Glutamatergic neuron (in vitro differentiated cells): ENCODE measurements at regions not wholly inside any gene's neighbourhood (a gene's known extent, or its start where the extent isn't known, plus 50 kb on each side); places are given as distances from the start of the nearest gene placed in this dataset.

ENCODE experiments used
- DNase-seq: peaks from one replicate; pipeline ENCODE4 v3.0.0; 2022
- H3K27ac Mint-ChIP-seq: one replicate; pipeline ENCODE4 v1.8.0; 2020; ENCODE audit warnings: mild to moderate bottlenecking, mixed read lengths, inconsistent platforms; ENCODE audit not compliant: unreplicated experiment
- H3K27me3 Mint-ChIP-seq: one replicate; pipeline ENCODE4 v1.8.0; 2020; ENCODE audit warnings: mild to moderate bottlenecking, moderate library complexity, mixed read lengths, inconsistent platforms; ENCODE audit not compliant: unreplicated experiment
- H3K36me3 Mint-ChIP-seq: one replicate; pipeline ENCODE4 v1.8.0; 2020; ENCODE audit warnings: mild to moderate bottlenecking, mixed read lengths, inconsistent platforms; ENCODE audit not compliant: unreplicated experiment
- H3K4me1 Mint-ChIP-seq: one replicate; pipeline ENCODE4 v1.8.0; 2020; ENCODE audit warnings: mild to moderate bottlenecking, low read depth, mixed read lengths, inconsistent platforms; ENCODE audit not compliant: unreplicated experiment
- H3K4me3 Mint-ChIP-seq: one replicate; pipeline ENCODE4 v1.8.0; 2020; ENCODE audit warnings: mild to moderate bottlenecking, mixed read lengths, inconsistent platforms; ENCODE audit not compliant: unreplicated experiment
- H3K9me3 Mint-ChIP-seq: one replicate; pipeline ENCODE4 v1.8.0; 2020; ENCODE audit warnings: mild to moderate bottlenecking, moderate library complexity, mixed read lengths, inconsistent platforms; ENCODE audit not compliant: unreplicated experiment
- CTCF ChIP-seq: fragments of 200-600 bp; sonication (generic); IDR thresholded peaks from one replicate; pipeline ENCODE4 v1.5.0; 2021; ENCODE audit not compliant: partially characterized antibody, unreplicated experiment

GRCh38 chr10:93235686-93236085, 162.0 kb downstream of the CYP26A1 start:
- peaks cover 4% of the 10 kb centered on the region for H3K4me1 Mint-ChIP-seq
- no peaks in the 10 kb centered on the region for H3K36me3 Mint-ChIP-seq
- H3K9me3 Mint-ChIP-seq: peaks cover 2% of the 10 kb centered on the region
- peaks cover 2% of the 10 kb centered on the region for H3K27me3 Mint-ChIP-seq
- no peak overlapping the region for H3K27ac Mint-ChIP-seq
- H3K4me3 Mint-ChIP-seq: no peak overlapping the region
- DNase-seq: no peak
- no peak for TF ChIP-seq CTCF

- no peak for TF ChIP-seq CTCF
- no peak for DNase-seq
- Mint-ChIP-seq H3K27me3 (peaks cover 2% of the 10 kb centered on the region), H3K27ac (no peak overlapping the region), H3K4me3 (no peak overlapping the region), H3K36me3 (no peaks in the 10 kb centered on the region), H3K9me3 (peaks cover 2% of the 10 kb centered on the region), H3K4me1 (peaks cover 4% of the 10 kb centered on the region)
Measured at GRCh38 chr10:93236393-93237040, 162.8 kb downstream of the CYP26A1 start.

- Mint-ChIP-seq H3K4me3 (no peak overlapping the region), H3K27me3 (peaks cover 4% of the 10 kb centered on the region), H3K9me3 (peaks cover 2% of the 10 kb centered on the region), H3K27ac (no peak overlapping the region), H3K4me1 (no peaks in the 10 kb centered on the region), H3K36me3 (no peaks in the 10 kb centered on the region)
- DNase-seq: no peak
- TF ChIP-seq CTCF: no peak
Measured at GRCh38 chr10:93245147-93245546, 171.5 kb downstream of the CYP26A1 start.

GRCh38 chr10:93245779-93246178, 172.1 kb downstream of the CYP26A1 start:
- no peaks in the 10 kb centered on the region for H3K4me1 Mint-ChIP-seq
- no peaks in the 10 kb centered on the region for H3K9me3 Mint-ChIP-seq
- peaks cover 4% of the 10 kb centered on the region for H3K27me3 Mint-ChIP-seq
- no peak overlapping the region for H3K4me3 Mint-ChIP-seq
- no peak for DNase-seq
- no peaks in the 10 kb centered on the region for H3K36me3 Mint-ChIP-seq
- H3K27ac Mint-ChIP-seq: no peak overlapping the region
- TF ChIP-seq CTCF: no peak

GRCh38 chr10:93248583-93249227, 175.0 kb downstream of the CYP26A1 start:
- no peak overlapping the region for H3K4me3 Mint-ChIP-seq
- no peaks in the 10 kb centered on the region for H3K9me3 Mint-ChIP-seq
- H3K27me3 Mint-ChIP-seq: peaks cover 4% of the 10 kb centered on the region
- no peak for TF ChIP-seq CTCF
- no peak overlapping the region for H3K27ac Mint-ChIP-seq
- H3K36me3 Mint-ChIP-seq: no peaks in the 10 kb centered on the region
- DNase-seq: no peak
- H3K4me1 Mint-ChIP-seq: no peaks in the 10 kb centered on the region
